ENCODE measurements at regions not wholly inside any gene's neighbourhood (a gene's known extent, or its start where the extent isn't known, plus 50 kb on each side); places are given as distances from the start of the nearest gene placed in this dataset.

GRCh38 chr1:95572962-95573361 is 339.0 kb downstream of the RWDD3 start:
- H3K36me3 ChIP-seq (ENCODE audit: insufficient read depth, low read length): no peaks in the 10 kb centered on the region
- H3K4me3 ChIP-seq (ENCODE audit: low read length, poor library complexity, severe bottlenecking): no peak overlapping the region
- no peaks in the 10 kb centered on the region for H4K20me1 ChIP-seq (ENCODE audit: insufficient read depth, low read length, poor library complexity, severe bottlenecking)
- no peak for TF ChIP-seq CTCF (conservative IDR thresholded peaks at IDR 0.05; ENCODE audit: low read length)
- TF ChIP-seq EZH2phosphoT487 (IDR thresholded peaks at IDR 0.05; ENCODE audit: borderline replicate concordance): no peak
- H3K9me3 ChIP-seq (ENCODE audit: insufficient read depth, low read depth, low read length): no peaks in the 10 kb centered on the region
- no peak overlapping the region for H3K9ac ChIP-seq (ENCODE audit: low read depth, low read length, poor library complexity, severe bottlenecking)
- H3K79me2 ChIP-seq (ENCODE audit: insufficient read depth, low read length): no peaks in the 10 kb centered on the region
- H3F3A ChIP-seq (ENCODE audit: low read depth): no peaks in the 10 kb centered on the region
- H2AFZ ChIP-seq (ENCODE audit: low read length): no peak overlapping the region
- no peaks in the 10 kb centered on the region for H3K27me3 ChIP-seq (ENCODE audit: insufficient read depth, low read length, poor library complexity, severe bottlenecking)
- H3K4me1 ChIP-seq (ENCODE audit: insufficient read depth, low read length, poor library complexity, severe bottlenecking): no peaks in the 10 kb centered on the region
- H3K4me2 ChIP-seq (ENCODE audit: low read depth, low read length, poor library complexity, severe bottlenecking): no peak overlapping the region
- H3K9me2 ChIP-seq (replicated peaks; ENCODE audit: low read depth, low read length): no peaks in the 10 kb centered on the region

GRCh38 chr1:95575291-95575690 is 341.3 kb downstream of the RWDD3 start:
- Histone ChIP-seq H3K4me3 (ENCODE audit: low read length, poor library complexity, severe bottlenecking) (no peak overlapping the region), H3K36me3 (ENCODE audit: insufficient read depth, low read length) (no peaks in the 10 kb centered on the region), H3K4me2 (ENCODE audit: low read depth, low read length, poor library complexity, severe bottlenecking) (no peak overlapping the region), H4K20me1 (ENCODE audit: insufficient read depth, low read length, poor library complexity, severe bottlenecking) (no peaks in the 10 kb centered on the region), H2AFZ (ENCODE audit: low read length) (no peak overlapping the region), H3K27me3 (ENCODE audit: insufficient read depth, low read length, poor library complexity, severe bottlenecking) (no peaks in the 10 kb centered on the region), H3K9ac (ENCODE audit: low read depth, low read length, poor library complexity, severe bottlenecking) (no peak overlapping the region), H3K4me1 (ENCODE audit: insufficient read depth, low read length, poor library complexity, severe bottlenecking) (no peaks in the 10 kb centered on the region), H3K9me3 (ENCODE audit: insufficient read depth, low read depth, low read length) (no peaks in the 10 kb centered on the region), H3K79me2 (ENCODE audit: insufficient read depth, low read length) (no peaks in the 10 kb centered on the region), H3F3A (ENCODE audit: low read depth) (no peaks in the 10 kb centered on the region), H3K9me2 (replicated peaks; ENCODE audit: low read depth, low read length) (no peaks in the 10 kb centered on the region)
- TF ChIP-seq EZH2phosphoT487 (IDR thresholded peaks at IDR 0.05; ENCODE audit: borderline replicate concordance) (no peak), CTCF (conservative IDR thresholded peaks at IDR 0.05; ENCODE audit: low read length) (no peak)

- Histone ChIP-seq H3K36me3 (ENCODE audit: insufficient read depth, low read length) (no peaks in the 10 kb centered on the region), H3K4me2 (ENCODE audit: low read depth, low read length, poor library complexity, severe bottlenecking) (no peak overlapping the region), H3K27me3 (ENCODE audit: insufficient read depth, low read length, poor library complexity, severe bottlenecking) (no peaks in the 10 kb centered on the region), H3K79me2 (ENCODE audit: insufficient read depth, low read length) (no peaks in the 10 kb centered on the region), H3K9me3 (ENCODE audit: insufficient read depth, low read depth, low read length) (no peaks in the 10 kb centered on the region), H2AFZ (ENCODE audit: low read length) (no peak overlapping the region), H3F3A (ENCODE audit: low read depth) (no peaks in the 10 kb centered on the region), H3K9me2 (replicated peaks; ENCODE audit: low read depth, low read length) (no peaks in the 10 kb centered on the region), H3K9ac (ENCODE audit: low read depth, low read length, poor library complexity, severe bottlenecking) (no peak overlapping the region), H3K4me3 (ENCODE audit: low read length, poor library complexity, severe bottlenecking) (no peak overlapping the region), H4K20me1 (ENCODE audit: insufficient read depth, low read length, poor library complexity, severe bottlenecking) (no peaks in the 10 kb centered on the region), H3K4me1 (ENCODE audit: insufficient read depth, low read length, poor library complexity, severe bottlenecking) (no peaks in the 10 kb centered on the region)
- TF ChIP-seq CTCF (conservative IDR thresholded peaks at IDR 0.05; ENCODE audit: low read length): no peak
- TF ChIP-seq EZH2phosphoT487 (IDR thresholded peaks at IDR 0.05; ENCODE audit: borderline replicate concordance): no peak
Measured at GRCh38 chr1:95578462-95578861, 344.5 kb downstream of the RWDD3 start.
